Jurkat, Clone E6-1 (cell line): ENCODE measurements at regions not wholly inside any gene's neighbourhood (a gene's known extent, or its start where the extent isn't known, plus 50 kb on each side); places are given as distances from the start of the nearest gene placed in this dataset.

Experiments
- DNase-seq: peaks from one replicate; pipeline ENCODE4 v3.0.0-alpha.2; 2011; ENCODE audit warnings: low read depth, low spot score
- H3K4me3 ChIP-seq: 2 replicates; pipeline ENCODE4 v1.5.1; 2011; ENCODE audit warnings: mild to moderate bottlenecking, low read length, control low read depth, moderate library complexity

DNA sequence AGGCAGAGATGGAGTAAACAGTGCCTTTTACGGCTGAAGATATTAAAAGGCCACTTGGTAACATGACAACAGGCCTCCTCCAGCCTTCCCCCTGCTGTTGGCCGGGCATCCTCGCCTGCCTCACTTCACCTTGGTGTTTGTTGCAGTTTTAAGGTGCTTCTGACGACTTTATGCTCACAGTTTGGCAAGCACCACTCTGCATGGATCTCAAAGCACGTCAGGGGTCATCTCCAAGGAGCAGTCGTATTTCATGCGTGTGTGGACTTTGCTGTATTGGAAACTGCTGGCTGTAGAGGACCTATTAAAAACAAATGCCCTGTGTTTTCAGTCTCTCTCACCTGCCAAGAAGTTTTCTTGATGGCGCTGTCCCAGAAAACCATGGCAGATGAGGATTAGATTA is 483.1 kb downstream of the RPS24 start:
- H3K4me3 ChIP-seq = no peak overlapping the region
- no peak for DNase-seq

GRCh38 chr10:78518224-78518623 is 484.6 kb downstream of the RPS24 start:
- no peak for DNase-seq
- no peak overlapping the region for H3K4me3 ChIP-seq

GRCh38 chr10:78520737-78521430 is 487.2 kb downstream of the RPS24 start:
- no peak overlapping the region for H3K4me3 ChIP-seq
- peak; percentile 44 for DNase-seq

- DNase-seq = no peak
- no peak overlapping the region for H3K4me3 ChIP-seq
These were observed 489.8 kb downstream of the RPS24 start for GRCh38 chr10:78523453-78523852.

DNA sequence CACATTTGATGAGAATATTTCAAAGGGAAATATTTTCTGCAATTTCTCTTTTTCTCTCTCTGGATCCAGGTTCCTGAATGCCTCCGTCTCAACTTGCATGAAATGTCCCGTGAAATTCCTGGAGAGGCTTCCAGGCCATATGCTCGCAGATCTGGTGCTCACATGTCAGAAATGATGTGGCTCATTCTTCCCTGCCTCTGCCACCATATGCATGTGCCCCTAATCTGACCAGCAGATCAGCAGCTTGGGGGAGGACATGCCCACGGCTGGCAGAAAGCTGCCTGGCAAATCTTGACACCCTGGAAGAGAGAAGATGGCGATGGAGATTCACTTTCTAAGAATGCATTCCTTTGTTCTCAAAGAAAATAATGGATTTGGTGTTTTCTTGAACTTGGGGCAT is 490.7 kb downstream of the RPS24 start:
- H3K4me3 ChIP-seq = no peak overlapping the region
- DNase-seq = no peak

DNA sequence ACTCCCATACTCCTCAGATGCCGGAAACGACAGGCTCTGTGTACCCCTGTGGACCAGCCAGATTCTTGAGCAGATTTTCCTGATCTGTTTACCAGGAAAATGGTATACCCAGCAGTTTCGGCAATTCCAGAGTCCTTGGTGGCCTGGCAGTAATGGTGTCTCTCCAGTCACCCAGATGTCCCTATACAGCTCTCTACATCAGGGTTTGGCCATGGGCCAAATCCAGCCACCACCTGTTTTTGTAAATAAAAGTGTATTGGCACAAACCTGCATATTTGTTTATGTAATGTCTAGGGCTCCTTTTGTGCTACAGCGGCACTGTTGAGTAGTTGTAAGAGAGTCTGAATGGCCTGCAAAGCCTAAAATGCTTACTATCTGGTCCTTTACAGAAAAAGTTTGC is 491.3 kb downstream of the RPS24 start:
- no peak for DNase-seq
- no peak overlapping the region for H3K4me3 ChIP-seq

DNA sequence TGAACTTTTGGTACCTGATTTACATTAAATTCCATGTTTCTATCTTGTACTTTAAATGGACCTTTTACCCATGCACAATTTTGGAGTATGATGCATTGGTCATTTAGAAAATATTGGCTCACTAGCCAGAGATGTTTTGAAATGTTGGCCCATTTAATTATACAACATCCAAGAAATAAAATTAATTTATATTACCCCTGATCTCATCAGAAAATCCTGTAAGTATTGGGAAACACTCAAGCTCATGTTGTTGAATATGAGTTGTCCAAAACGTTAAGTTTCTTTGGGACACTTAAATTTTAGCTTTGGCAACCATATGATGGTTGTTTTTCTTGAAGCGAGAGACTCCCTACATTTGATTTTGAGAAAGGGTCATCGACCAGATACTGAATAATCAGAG is 492.7 kb downstream of the RPS24 start:
- no peak overlapping the region for H3K4me3 ChIP-seq
- DNase-seq = no peak

DNA sequence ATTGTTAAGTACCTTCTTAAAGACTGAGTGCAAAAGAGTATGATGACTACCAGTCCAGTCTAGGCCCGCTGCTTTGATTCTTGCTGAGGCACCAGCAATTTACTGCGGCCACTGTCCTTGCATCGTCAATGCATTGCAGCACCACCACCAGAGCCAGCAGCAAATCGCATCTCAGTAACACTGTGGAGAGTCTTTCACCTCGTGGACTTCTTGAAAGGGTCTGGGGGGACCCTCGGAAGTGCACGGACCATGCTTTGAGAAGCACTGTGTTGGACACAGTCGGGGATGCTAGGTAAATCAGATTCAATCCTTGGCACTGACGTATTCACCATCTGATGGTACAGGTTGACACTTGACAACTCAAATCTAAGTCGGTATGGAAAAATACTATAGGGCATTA is 493.6 kb downstream of the RPS24 start:
- DNase-seq = no peak
- no peak overlapping the region for H3K4me3 ChIP-seq

- DNase-seq = no peak
- H3K4me3 ChIP-seq = no peak overlapping the region
These were observed 495.1 kb downstream of the RPS24 start for GRCh38 chr10:78528749-78529204.

DNA sequence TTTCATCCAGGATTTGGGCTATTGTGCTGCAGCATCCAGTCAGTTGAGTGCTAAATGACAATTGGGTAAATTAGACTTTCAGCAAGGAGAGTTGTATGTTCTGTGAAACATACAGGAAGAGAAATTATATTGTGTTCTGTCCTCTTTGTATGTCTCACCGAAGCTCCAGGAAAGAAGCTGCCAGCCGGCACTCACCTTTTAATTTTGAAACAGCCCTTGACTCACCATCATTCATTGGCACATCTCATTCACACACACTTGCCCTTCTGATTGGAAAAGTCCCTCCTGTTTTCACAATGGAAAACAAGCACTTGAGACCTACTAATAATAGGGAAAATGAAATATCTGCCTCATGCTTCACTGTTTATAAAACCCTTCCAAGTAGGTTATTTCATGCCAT is 495.6 kb downstream of the RPS24 start:
- H3K4me3 ChIP-seq = no peak overlapping the region
- DNase-seq = no peak

DNA sequence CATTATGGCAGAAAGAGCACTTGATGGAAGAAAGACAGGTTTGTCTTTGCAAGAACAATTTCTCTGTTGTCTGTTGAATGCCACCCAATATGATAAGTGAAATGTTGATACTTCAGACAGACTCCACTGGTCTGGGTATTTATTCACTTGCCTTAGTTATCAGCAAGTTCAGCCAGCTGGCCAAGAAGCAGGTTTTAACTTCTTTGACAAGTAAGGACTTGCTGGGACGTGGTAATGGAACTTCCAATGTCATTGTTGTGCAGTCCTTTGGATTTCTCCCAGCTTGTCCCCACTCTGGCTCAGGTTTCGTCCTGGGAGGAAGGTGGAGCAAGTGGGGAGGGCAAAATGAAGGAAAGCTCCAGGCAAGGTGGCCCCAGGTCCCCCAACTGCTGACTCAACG is 497.4 kb downstream of the RPS24 start:
- no peak for DNase-seq
- H3K4me3 ChIP-seq = no peak overlapping the region

DNA sequence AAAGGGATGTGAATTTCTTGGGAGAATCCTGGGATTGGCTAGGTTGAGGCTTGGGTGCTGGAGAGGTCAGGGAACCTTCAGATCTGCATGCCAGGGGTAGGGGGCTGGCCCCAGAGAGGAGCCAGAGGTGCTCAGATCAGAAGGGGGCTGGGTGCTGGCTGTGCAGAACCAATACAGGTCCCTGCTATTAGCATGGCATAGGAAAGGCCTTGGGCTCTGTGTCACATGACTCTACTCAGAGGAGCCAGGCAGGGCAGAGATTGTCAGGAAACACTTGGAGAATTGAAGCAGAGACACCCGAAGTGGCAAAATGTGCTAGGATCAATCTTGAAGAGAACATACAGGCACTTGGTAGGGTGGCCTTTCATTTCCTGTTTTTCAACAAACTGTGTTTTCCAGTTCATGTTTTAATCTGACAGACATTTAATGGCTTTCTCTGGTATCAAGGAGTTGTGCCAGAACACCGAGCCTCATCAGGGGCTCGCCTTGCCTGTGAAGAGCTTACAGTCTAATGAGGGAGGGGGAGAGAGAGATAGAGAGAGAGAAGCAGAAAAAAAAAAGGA is 498.9 kb downstream of the RPS24 start:
- no peak for DNase-seq
- H3K4me3 ChIP-seq = no peak overlapping the region

DNA sequence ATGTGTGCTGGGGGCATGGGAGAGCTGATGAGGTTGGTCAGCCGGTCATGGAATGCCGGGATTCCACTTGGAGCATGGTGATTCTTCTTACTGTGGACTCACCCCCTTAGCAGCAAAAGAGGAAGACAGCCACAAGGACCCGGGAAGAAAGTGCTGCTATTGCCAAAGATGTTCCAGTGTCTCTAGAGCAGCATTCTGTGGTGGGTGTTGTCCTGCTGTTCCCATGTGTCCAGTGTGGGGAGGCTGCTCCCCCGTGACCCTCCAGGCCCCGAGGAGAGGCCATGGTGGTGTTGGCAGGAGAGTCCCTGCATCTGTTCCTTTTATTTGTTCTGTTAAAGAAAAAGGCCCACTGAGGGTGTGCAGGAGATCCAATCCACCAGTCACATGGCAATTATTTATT is 499.4 kb downstream of the RPS24 start:
- no peak overlapping the region for H3K4me3 ChIP-seq
- DNase-seq = no peak

GRCh38 chr10:78533776-78534175 is 500.1 kb downstream of the RPS24 start:
- H3K4me3 ChIP-seq = no peak overlapping the region
- DNase-seq = no peak

DNA sequence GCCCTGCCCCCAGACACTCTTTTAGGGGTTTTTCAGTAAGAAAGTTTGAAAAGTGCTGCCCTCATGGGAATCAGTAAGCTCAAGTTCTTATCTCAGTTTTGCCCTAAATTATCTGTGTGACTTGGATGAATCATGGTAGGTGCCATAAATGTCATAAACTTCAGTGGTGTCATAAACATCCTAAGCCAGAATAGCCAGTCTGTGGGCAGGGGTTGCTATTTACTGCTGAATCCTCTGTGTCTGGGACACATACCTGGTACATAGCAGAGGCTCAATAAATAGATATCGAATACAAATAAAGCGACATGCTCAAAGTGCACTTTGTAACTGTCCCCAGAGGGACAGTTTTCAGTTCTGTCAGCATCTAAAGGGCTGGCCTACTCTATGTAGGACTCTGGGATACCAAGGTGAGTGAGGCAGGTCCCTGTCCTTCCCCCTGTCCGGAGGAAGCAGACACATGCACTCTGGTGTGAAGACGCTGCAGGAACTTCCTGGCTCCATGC is 502.1 kb downstream of the RPS24 start:
- no peak overlapping the region for H3K4me3 ChIP-seq
- DNase-seq = no peak

GRCh38 chr10:78537018-78537417 is 503.4 kb downstream of the RPS24 start:
- DNase-seq = no peak
- H3K4me3 ChIP-seq = no peak overlapping the region

DNA sequence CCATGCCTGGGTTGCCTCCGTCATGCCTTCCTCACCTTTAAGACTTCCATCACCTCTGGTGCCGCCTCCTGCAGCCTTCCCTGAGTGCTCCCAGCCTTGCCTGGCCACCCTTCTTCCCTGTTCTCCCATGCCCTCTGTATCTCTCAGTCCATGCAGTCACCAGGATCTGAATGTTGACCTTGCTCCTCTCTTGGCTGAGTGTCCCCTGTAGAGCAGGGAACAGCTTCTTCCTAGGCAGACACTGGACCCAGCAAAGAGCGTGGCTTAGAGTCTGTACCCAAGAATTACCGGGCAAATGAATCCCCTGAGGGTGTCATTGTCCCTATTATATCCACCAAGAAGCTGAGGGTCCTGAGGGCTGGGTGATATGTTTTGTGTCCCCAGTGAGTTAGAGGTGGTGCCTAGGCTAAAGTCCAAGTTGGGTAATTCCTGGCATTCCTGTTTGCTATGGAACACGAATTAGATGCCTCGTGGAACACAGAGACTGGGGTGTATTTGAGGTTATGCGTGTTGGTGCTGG is 505.6 kb downstream of the RPS24 start:
- no peak overlapping the region for H3K4me3 ChIP-seq
- DNase-seq = no peak

GRCh38 chr10:78540355-78541076 is 506.9 kb downstream of the RPS24 start:
- no peak overlapping the region for H3K4me3 ChIP-seq
- DNase-seq = no peak

DNA sequence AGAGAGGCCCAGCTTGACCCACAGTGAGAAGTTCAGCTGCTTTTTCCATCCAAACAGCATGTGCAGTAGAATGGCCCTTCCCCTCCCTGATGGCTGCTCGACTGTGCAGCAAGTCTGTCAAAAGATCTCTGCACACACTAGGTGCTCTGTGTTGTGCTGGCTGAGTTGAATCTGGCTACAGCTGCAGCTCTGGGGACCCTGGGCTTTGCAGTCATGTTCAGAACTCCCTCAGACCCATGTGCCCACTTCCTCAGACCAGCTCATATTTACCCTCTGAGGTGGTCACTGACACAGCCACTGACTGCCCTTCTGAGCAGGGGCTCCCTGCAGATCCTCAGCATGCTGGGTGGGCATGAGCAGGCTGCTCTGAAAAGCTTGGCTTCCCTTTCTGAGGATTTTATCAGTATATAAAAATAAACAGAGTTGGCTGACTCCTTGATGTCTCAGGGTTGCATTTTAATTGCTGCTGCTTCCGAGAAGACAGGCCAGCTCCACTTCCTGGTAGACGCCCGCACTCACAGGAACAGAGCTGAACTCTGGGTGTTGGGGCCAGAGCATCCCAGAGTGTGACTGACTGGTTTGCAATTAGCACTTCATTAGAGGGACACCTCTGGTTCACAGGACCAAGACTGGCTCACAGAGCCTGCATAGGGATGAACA is 507.9 kb downstream of the RPS24 start:
- DNase-seq = no peak
- H3K4me3 ChIP-seq = no peak overlapping the region

GRCh38 chr10:78542141-78542489 is 508.5 kb downstream of the RPS24 start:
- no peak for DNase-seq

More at GRCh38 chr10:78542141-78542489, 508.5 kb downstream of the RPS24 start:
- no peak overlapping the region for H3K4me3 ChIP-seq
